ENCODE measurements at regions not wholly inside any gene's neighbourhood (a gene's known extent, or its start where the extent isn't known, plus 50 kb on each side); places are given as distances from the start of the nearest gene placed in this dataset.

DNA sequence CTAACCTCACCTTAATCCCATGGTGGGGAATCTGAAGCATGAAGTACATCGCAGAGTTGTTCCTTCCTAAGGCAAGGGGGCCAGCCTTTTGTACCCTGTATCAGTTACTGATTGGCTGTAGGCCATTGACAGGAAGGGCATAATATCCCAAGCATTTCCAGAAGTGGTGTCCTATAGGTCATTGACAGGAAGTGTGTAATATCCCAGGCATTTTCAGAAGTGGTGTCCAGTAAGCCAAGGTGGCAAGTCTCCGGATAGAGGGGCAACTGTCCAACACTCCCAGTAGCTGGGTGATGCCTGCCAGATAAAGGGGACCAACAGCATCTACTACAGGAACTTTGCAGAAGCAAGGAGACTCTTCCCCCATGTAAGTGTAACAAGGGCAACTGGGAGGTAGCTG lies 52.1 kb upstream of the MYRIP start:
- no peak for DNase-seq (ENCODE audit: extremely low spot score, unreplicated experiment)
- Mint-ChIP-seq H3K9me3 (ENCODE audit: unreplicated experiment) (peaks cover 3% of the 10 kb centered on the region), H3K4me3 (ENCODE audit: unreplicated experiment) (no peak overlapping the region), H3K27ac (ENCODE audit: unreplicated experiment) (no peak overlapping the region), H3K4me1 (ENCODE audit: unreplicated experiment) (no peaks in the 10 kb centered on the region), H3K27me3 (ENCODE audit: unreplicated experiment) (no peaks in the 10 kb centered on the region), H3K36me3 (ENCODE audit: unreplicated experiment) (no peaks in the 10 kb centered on the region)
- TF ChIP-seq, protein P1, sequence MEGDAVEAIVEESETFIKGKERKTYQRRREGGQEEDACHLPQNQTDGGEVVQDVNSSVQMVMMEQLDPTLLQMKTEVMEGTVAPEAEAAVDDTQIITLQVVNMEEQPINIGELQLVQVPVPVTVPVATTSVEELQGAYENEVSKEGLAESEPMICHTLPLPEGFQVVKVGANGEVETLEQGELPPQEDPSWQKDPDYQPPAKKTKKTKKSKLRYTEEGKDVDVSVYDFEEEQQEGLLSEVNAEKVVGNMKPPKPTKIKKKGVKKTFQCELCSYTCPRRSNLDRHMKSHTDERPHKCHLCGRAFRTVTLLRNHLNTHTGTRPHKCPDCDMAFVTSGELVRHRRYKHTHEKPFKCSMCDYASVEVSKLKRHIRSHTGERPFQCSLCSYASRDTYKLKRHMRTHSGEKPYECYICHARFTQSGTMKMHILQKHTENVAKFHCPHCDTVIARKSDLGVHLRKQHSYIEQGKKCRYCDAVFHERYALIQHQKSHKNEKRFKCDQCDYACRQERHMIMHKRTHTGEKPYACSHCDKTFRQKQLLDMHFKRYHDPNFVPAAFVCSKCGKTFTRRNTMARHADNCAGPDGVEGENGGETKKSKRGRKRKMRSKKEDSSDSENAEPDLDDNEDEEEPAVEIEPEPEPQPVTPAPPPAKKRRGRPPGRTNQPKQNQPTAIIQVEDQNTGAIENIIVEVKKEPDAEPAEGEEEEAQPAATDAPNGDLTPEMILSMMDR (IDR thresholded peaks at IDR 0.05), result no peak
